ENCODE measurements at regions not wholly inside any gene's neighbourhood (a gene's known extent, or its start where the extent isn't known, plus 50 kb on each side); places are given as distances from the start of the nearest gene placed in this dataset.

DNA sequence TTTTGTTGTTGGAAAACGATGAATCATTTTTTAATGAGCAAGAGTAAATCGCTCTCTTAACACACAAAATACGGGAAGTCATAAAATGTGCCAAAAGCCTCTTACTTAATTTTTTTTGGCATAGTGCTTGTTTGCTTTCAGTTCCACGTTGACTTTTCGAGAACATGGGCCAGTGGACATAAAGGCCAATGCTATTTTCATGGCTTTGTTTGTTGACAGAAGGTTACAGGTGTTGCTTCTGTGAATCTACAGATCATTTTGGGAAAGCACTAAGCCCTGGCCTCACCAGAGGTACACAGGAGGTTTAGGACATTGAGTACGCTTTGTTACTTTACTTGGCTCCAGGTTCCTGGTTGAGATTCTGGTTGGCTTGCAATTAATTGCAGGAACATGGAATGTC, 199.4 kb upstream of the HMCN1 start:
- H3K27ac ChIP-seq (ENCODE audit: insufficient read depth, low read length): no peak overlapping the region
- ChIA-PET POLR2A (ENCODE audit: unreplicated experiment) (no interaction called here), CTCF (no interaction called here)
- H2AFZ ChIP-seq (replicated peaks; ENCODE audit: low read length, poor library complexity): no peak overlapping the region
- H2BK20ac ChIP-seq (ENCODE audit: low read depth, low read length): no peak overlapping the region
- H2AK9ac ChIP-seq (replicated peaks; ENCODE audit: low read depth, low read length, poor library complexity): no peak overlapping the region
- TF ChIP-seq, protein P1, sequence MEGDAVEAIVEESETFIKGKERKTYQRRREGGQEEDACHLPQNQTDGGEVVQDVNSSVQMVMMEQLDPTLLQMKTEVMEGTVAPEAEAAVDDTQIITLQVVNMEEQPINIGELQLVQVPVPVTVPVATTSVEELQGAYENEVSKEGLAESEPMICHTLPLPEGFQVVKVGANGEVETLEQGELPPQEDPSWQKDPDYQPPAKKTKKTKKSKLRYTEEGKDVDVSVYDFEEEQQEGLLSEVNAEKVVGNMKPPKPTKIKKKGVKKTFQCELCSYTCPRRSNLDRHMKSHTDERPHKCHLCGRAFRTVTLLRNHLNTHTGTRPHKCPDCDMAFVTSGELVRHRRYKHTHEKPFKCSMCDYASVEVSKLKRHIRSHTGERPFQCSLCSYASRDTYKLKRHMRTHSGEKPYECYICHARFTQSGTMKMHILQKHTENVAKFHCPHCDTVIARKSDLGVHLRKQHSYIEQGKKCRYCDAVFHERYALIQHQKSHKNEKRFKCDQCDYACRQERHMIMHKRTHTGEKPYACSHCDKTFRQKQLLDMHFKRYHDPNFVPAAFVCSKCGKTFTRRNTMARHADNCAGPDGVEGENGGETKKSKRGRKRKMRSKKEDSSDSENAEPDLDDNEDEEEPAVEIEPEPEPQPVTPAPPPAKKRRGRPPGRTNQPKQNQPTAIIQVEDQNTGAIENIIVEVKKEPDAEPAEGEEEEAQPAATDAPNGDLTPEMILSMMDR (conservative IDR thresholded peaks at IDR 0.05; ENCODE audit: low read depth, low read length): no peak
- TF ChIP-seq MXI1 (IDR thresholded peaks at IDR 0.05; ENCODE audit: borderline replicate concordance, low read depth, low read length) (no peak), RFX5 (IDR thresholded peaks at IDR 0.05; ENCODE audit: low read depth, low read length) (no peak), CEBPB (IDR thresholded peaks at IDR 0.05; ENCODE audit: low read depth, low read length) (no peak), SMC3 (IDR thresholded peaks at IDR 0.05; ENCODE audit: low read depth, low read length) (no peak)
- TF ChIP-seq, protein P2, sequence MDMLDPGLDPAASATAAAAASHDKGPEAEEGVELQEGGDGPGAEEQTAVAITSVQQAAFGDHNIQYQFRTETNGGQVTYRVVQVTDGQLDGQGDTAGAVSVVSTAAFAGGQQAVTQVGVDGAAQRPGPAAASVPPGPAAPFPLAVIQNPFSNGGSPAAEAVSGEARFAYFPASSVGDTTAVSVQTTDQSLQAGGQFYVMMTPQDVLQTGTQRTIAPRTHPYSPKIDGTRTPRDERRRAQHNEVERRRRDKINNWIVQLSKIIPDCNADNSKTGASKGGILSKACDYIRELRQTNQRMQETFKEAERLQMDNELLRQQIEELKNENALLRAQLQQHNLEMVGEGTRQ (IDR thresholded peaks at IDR 0.05; ENCODE audit: low read depth, low read length): no peak
- no CpG with 5 or more reads among the region's 6 CpGs for WGBS, 2 experiments (ENCODE audit: extremely low coverage in 2 of 2, insufficient read length in 1 of 2)
- H3K9me1 ChIP-seq (ENCODE audit: insufficient read depth, low read length): no peaks in the 10 kb centered on the region
- H3K4me1 ChIP-seq (ENCODE audit: control insufficient read depth, insufficient read depth, low read length): no peaks in the 10 kb centered on the region
- no peak overlapping the region for H3K4ac ChIP-seq (ENCODE audit: low read depth, low read length)
- H2BK5ac ChIP-seq (ENCODE audit: low read depth, low read length, poor library complexity, severe bottlenecking): no peak overlapping the region
- H2BK15ac ChIP-seq (ENCODE audit: low read depth, low read length): no peak overlapping the region
- no peaks in the 10 kb centered on the region; the same call in none of the 2 replicates for H3K27me3 ChIP-seq (ENCODE audit: control insufficient read depth, insufficient read depth, low read length)
- ATAC-seq (ENCODE audit: low read depth) (no peak), DNase-seq (no peak)
- H2AK5ac ChIP-seq (ENCODE audit: low read depth, low read length): no peak overlapping the region
- no peak overlapping the region for H4K8ac ChIP-seq (ENCODE audit: low read depth in 2 of 2, low read length in 2 of 2)
- peak overlapping the region; percentile 40; the same call in 1 of the 2 replicates for H3K18ac ChIP-seq (ENCODE audit: low read depth, low read length)
- no peak overlapping the region for H3K23ac ChIP-seq (ENCODE audit: low read depth, low read length)
- no peaks in the 10 kb centered on the region for H4K20me1 ChIP-seq (ENCODE audit: insufficient read depth, low read length)
- H3K4me2 ChIP-seq (ENCODE audit: low read depth, low read length): no peak overlapping the region
- H3K79me1 ChIP-seq (ENCODE audit: low read depth in 1 of 2, low read length in 2 of 2): no peaks in the 10 kb centered on the region
- H3K9ac ChIP-seq (ENCODE audit: low read depth, low read length): no peak overlapping the region
- no peak overlapping the region for H3K56ac ChIP-seq (ENCODE audit: extremely low read depth, insufficient read depth, low read length)
- H3K9me3 ChIP-seq (ENCODE audit: control insufficient read depth, insufficient read depth, low read length): no peaks in the 10 kb centered on the region
- no peak overlapping the region for H3K14ac ChIP-seq (replicated peaks; ENCODE audit: low read depth, low read length)
- no TSS peak for BruUV-seq (replicated peaks)
- no peak overlapping the region for H4K91ac ChIP-seq (ENCODE audit: insufficient read depth, low read depth, low read length)
- no peak overlapping the region for H4K5ac ChIP-seq (ENCODE audit: low read depth, low read length)
- in situ Hi-C loops (cut with MboI; ENCODE audit: low sequenced_read_pairs) (no loop called here), intact Hi-C loops (cut with micrococcal nuclease) (no loop called here), dilution Hi-C loops (cut with HindIII; ENCODE audit: low sequenced_read_pairs, unreplicated experiment) (no loop called here)
- H2BK120ac ChIP-seq (ENCODE audit: low read depth, low read length): no peak overlapping the region
- H3K4me3 ChIP-seq (ENCODE audit: insufficient read depth, low read depth, low read length): no peak overlapping the region
- no peaks in the 10 kb centered on the region for H3K36me3 ChIP-seq (ENCODE audit: control insufficient read depth, insufficient read depth, low read length)

Measured in IMR-90 (cell line).